GM12891 (cell line): ENCODE measurements at regions not wholly inside any gene's neighbourhood (a gene's known extent, or its start where the extent isn't known, plus 50 kb on each side); places are given as distances from the start of the nearest gene placed in this dataset.

ENCODE experiments used
- POLR2A ChIP-seq: IDR thresholded peaks from 2 replicates; pipeline ENCODE4 v1.6.1; 2011; ENCODE audit warnings: low read depth, low read length, control low read depth
- POLR2AphosphoS5 ChIP-seq: IDR thresholded peaks from 2 replicates; pipeline ENCODE4 v1.6.1; 2011; ENCODE audit warnings: low read depth, low read length, control low read depth
- SPI1 ChIP-seq: IDR thresholded peaks from 2 replicates; pipeline ENCODE4 v1.6.1; 2011; ENCODE audit warnings: low read depth, low read length, control low read depth
- TAF1 ChIP-seq: IDR thresholded peaks from 2 replicates; pipeline ENCODE4 v1.6.1; 2011; ENCODE audit warnings: low read depth, low read length, control low read depth

DNA sequence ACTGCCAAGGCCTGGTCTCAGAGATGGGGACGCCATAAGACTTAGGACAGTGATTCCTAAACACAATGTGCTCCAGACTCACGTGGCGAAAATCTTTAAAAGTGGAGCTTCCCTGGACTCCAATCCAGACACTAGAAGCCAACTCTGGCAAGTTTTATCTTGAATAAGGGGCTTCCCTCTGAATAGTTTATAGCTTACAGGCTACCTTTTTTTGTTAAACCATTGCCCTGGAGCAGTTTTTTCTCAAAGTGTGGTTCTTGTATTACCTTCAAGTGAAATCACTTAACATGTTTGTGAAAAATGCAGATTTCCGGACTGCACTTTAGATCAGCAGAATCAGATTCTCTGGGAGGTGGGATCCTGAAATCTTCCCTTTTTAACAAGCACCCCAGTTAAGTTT lies 171.7 kb upstream of the PHF14 start:
- TF ChIP-seq POLR2AphosphoS5 (no peak), POLR2A (no peak), SPI1 (no peak), TAF1 (no peak)
